ENCODE measurements at regions not wholly inside any gene's neighbourhood (a gene's known extent, or its start where the extent isn't known, plus 50 kb on each side); places are given as distances from the start of the nearest gene placed in this dataset.
A peak's percentile ranks its signal among the peaks of the same experiment; 100 is the strongest.

DNA sequence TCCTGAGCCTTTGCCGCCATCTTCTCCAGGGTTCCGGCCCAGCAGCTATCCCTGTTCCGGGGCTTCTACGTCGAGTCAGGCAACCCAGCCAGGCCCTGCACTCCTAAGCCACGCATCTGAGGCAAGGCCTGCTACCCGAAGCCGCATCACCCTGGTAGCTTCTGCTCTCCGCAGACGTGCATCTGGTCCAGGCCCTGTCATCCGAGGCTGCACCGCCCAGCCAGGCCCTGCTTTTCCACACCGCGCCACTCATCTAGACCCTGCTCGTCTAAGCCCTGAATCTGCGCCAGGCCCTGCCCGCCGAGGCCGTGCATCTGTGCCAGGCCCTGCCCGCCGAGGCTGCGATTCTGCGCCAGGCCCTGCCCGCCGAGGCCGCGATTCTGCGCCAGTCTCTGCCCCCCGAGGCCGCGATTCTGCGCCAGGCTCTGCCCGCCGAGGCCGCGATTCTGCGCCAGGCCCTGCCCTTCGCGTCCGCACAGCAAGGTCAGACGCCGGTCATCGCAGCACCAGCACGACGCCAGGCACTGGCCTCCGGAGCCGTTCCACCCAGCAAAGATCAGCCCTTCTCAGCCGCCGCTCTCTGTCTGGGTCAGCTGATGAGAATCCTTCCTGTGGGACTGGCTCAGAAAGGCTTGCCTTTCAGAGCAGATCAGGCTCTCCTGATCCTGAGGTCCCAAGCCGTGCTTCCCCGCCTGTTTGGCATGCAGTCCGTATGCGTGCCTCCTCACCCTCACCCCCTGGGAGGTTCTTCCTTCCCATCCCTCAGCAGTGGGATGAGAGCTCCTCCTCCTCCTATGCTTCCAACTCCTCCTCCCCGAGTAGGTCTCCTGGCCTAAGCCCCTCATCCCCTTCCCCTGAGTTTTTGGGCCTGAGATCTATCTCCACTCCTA lies 75.1 kb downstream of the NUDT10 start:
- Histone ChIP-seq H3K9me3 (no peaks in the 10 kb centered on the region), H3K4me1 (no peaks in the 10 kb centered on the region), H3K27ac (no peak overlapping the region), H3K27me3 (no peaks in the 10 kb centered on the region), H3K4me3 (peak overlapping the region; percentile 12 to 29), H3K36me3 (ENCODE audit: low read depth, missing control alignments) (no peaks in the 10 kb centered on the region)
- no peak for TF ChIP-seq POLR2A (IDR thresholded peaks at IDR 0.05)
- TF ChIP-seq CTCF (IDR thresholded peaks at IDR 0.05): no peak
- WGBS, 2 donors: 80 to 82% methylated on average over 8 to 24 of the region's 54 CpGs
- intact Hi-C loops (cut with DNase I; ENCODE audit: low total_unique reads): no loop called here
- no peak for DNase-seq

- 75 to 86% methylated on average over 7 to 47 of the region's 54 CpGs for WGBS, 2 donors
- Histone ChIP-seq H3K4me3 (peak overlapping the region; percentile 12 to 29), H3K27me3 (no peaks in the 10 kb centered on the region), H3K36me3 (ENCODE audit: low read depth, missing control alignments) (no peaks in the 10 kb centered on the region), H3K9me3 (no peaks in the 10 kb centered on the region), H3K27ac (no peak overlapping the region), H3K4me1 (no peaks in the 10 kb centered on the region)
- DNase-seq: peak; percentile 77
- intact Hi-C loops (cut with DNase I; ENCODE audit: low total_unique reads): no loop called here
- TF ChIP-seq CTCF (IDR thresholded peaks at IDR 0.05) (no peak), POLR2A (IDR thresholded peaks at IDR 0.05) (no peak)
These were observed 74.3 kb downstream of the NUDT10 start for GRCh38 chrX:51406688-51407519.

DNA sequence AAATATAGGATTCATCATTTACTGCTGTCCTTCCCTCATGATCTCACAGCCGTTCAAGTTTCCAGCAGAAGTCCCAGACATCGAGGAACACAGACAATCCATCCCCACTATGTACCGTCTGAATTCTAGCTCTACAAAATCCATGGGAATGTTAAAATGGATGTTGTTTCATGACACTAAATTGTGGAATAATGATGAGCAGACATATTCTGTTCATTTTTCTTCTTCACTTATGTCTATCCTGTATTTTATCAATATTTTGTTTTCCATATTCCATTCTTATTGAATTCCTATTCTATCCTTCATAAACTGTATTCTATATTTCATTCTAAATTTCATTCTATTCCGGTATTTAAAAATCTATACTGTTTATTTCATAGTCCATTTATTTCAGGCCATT lies 71.8 kb downstream of the NUDT10 start:
- Histone ChIP-seq H3K9me3 (no peaks in the 10 kb centered on the region), H3K27ac (no peak overlapping the region), H3K27me3 (no peaks in the 10 kb centered on the region), H3K36me3 (ENCODE audit: low read depth, missing control alignments) (no peaks in the 10 kb centered on the region), H3K4me3 (no peak overlapping the region), H3K4me1 (no peaks in the 10 kb centered on the region)
- DNase-seq: no peak
- intact Hi-C loops (cut with DNase I; ENCODE audit: low total_unique reads): no loop called here
- TF ChIP-seq CTCF (IDR thresholded peaks at IDR 0.05) (no peak), POLR2A (IDR thresholded peaks at IDR 0.05) (no peak)
- 90 to 93% methylated on average over 4 of the region's 4 CpGs for WGBS, 2 donors

DNA sequence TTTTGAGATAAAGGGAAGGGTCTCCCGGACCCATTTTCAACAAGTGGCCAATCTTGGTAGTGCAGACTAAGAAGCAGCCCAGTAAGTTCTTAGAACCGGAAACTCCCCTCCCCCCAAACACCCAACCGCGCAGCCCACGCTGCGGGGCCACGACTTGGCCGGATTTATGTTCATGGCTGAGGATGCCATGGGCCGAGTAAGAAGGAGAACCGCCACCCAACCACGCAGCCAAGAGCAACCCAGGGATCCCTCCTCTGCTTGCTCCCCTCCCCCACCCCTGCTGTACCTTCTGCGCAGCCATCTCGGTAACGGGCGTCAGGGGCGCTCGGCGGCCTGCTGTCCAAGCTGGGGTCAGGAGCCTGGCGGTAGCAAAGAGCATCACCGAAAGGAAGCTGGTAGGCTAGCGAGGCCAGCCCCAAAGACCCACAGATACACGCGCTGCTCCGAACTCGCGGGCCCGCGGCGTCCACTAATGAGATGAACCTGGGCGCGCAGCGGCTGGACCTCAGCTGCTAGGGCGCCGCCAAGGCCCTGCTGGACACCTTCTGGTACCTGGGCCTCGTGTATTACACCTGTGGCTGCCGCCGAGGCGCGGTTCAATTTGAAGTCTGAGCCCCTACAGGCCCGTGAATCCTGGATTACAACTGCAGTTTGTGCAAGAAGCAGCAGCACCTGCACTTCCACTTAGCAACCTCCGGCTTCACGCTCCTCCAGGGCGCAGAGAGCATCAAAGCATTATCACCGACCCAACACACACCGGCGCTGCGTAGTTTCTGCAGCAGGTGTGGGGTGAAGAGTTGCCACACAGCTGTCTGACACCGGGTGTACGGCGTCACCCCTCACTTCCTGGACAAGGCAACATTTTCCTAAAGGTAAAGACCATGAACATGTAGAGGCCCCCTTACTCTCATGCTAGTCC lies 63.4 kb downstream of the NUDT10 start:
- H3K9me3 ChIP-seq: no peaks in the 10 kb centered on the region
- H3K4me1 ChIP-seq: no peaks in the 10 kb centered on the region
- peak; percentile 43 for DNase-seq
- WGBS, 2 donors: 0 to 17% methylated on average over 1 to 33 of the region's 50 CpGs
- H3K27ac ChIP-seq: peak overlapping the region; percentile 41 to 50
- TF ChIP-seq POLR2A (IDR thresholded peaks at IDR 0.05) (no peak), CTCF (IDR thresholded peaks at IDR 0.05) (peak in 1 of 3 experiments; percentile 42)
- H3K27me3 ChIP-seq: no peaks in the 10 kb centered on the region
- H3K4me3 ChIP-seq: peak overlapping the region; percentile 61 to 62
- intact Hi-C loops (cut with DNase I; ENCODE audit: low total_unique reads): no loop called here
- no peaks in the 10 kb centered on the region for H3K36me3 ChIP-seq (ENCODE audit: low read depth, missing control alignments)

Measured in testis (tissue), 2 donors.